ENCODE measurements at regions not wholly inside any gene's neighbourhood (a gene's known extent, or its start where the extent isn't known, plus 50 kb on each side); places are given as distances from the start of the nearest gene placed in this dataset.

DNA sequence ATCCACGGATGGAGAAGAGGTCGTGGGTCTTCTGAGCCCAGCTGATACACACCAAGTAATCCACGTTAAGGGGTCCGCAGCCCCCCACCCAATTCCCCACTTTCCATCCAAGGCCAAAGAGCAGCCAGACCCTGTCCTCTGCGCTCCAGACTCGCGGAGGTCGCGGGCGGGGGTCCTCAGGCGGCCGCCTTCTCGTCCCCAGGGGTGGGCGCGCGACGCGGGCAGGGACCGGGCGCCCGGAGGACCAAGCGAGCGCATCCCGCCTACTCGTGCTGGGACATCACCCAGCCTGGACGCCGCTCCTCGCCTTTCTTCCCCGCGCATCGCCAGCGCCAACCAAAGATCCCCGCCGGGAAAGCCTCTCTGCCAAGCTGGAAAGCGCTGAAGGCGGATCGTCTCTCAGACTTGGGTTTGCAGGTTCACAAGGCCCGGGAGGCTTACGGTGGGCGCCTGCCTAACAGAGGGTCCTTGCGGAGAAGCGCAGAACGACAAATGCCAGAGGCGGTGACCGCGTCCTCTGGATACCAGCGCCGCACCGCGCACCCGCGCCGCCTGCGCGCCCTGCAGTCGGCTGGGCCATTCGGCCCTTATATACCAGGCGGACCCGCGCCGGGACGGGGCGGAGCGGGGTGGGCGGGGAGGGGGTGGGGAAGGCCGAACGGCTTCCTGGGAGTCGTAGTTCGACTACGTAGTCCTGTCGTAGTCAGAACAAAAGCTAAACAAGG is 471.6 kb downstream of the SOX9 start:
- TF ChIP-seq TCF7 (CRISPR knock-in tag; IDR thresholded peaks at IDR 0.05; ENCODE audit: low read depth) (0 out of 2 replicates have a peak, but pooled peaks have one; percentile 21), GABPB1 (CRISPR knock-in tag; IDR thresholded peaks at IDR 0.05) (peak; percentile 76), FOXP1 (CRISPR knock-in tag; IDR thresholded peaks at IDR 0.05; ENCODE audit: borderline replicate concordance) (peak; percentile 72; the same call in 1 of the 2 replicates), NR2C2 (CRISPR knock-in tag; IDR thresholded peaks at IDR 0.05) (no peak), CREB1 (CRISPR knock-in tag; IDR thresholded peaks at IDR 0.05) (no peak)
- TF ChIP-seq, protein P1, sequence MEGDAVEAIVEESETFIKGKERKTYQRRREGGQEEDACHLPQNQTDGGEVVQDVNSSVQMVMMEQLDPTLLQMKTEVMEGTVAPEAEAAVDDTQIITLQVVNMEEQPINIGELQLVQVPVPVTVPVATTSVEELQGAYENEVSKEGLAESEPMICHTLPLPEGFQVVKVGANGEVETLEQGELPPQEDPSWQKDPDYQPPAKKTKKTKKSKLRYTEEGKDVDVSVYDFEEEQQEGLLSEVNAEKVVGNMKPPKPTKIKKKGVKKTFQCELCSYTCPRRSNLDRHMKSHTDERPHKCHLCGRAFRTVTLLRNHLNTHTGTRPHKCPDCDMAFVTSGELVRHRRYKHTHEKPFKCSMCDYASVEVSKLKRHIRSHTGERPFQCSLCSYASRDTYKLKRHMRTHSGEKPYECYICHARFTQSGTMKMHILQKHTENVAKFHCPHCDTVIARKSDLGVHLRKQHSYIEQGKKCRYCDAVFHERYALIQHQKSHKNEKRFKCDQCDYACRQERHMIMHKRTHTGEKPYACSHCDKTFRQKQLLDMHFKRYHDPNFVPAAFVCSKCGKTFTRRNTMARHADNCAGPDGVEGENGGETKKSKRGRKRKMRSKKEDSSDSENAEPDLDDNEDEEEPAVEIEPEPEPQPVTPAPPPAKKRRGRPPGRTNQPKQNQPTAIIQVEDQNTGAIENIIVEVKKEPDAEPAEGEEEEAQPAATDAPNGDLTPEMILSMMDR (IDR thresholded peaks at IDR 0.05), result no peak
- TF ChIP-seq, protein P2, sequence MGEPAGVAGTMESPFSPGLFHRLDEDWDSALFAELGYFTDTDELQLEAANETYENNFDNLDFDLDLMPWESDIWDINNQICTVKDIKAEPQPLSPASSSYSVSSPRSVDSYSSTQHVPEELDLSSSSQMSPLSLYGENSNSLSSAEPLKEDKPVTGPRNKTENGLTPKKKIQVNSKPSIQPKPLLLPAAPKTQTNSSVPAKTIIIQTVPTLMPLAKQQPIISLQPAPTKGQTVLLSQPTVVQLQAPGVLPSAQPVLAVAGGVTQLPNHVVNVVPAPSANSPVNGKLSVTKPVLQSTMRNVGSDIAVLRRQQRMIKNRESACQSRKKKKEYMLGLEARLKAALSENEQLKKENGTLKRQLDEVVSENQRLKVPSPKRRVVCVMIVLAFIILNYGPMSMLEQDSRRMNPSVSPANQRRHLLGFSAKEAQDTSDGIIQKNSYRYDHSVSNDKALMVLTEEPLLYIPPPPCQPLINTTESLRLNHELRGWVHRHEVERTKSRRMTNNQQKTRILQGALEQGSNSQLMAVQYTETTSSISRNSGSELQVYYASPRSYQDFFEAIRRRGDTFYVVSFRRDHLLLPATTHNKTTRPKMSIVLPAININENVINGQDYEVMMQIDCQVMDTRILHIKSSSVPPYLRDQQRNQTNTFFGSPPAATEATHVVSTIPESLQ (CRISPR knock-in tag; IDR thresholded peaks at IDR 0.05), result no peak
- TF ChIP-seq, protein P3, sequence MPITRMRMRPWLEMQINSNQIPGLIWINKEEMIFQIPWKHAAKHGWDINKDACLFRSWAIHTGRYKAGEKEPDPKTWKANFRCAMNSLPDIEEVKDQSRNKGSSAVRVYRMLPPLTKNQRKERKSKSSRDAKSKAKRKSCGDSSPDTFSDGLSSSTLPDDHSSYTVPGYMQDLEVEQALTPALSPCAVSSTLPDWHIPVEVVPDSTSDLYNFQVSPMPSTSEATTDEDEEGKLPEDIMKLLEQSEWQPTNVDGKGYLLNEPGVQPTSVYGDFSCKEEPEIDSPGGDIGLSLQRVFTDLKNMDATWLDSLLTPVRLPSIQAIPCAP (CRISPR knock-in tag; IDR thresholded peaks at IDR 0.05), result no peak
- TF ChIP-seq, protein P4, sequence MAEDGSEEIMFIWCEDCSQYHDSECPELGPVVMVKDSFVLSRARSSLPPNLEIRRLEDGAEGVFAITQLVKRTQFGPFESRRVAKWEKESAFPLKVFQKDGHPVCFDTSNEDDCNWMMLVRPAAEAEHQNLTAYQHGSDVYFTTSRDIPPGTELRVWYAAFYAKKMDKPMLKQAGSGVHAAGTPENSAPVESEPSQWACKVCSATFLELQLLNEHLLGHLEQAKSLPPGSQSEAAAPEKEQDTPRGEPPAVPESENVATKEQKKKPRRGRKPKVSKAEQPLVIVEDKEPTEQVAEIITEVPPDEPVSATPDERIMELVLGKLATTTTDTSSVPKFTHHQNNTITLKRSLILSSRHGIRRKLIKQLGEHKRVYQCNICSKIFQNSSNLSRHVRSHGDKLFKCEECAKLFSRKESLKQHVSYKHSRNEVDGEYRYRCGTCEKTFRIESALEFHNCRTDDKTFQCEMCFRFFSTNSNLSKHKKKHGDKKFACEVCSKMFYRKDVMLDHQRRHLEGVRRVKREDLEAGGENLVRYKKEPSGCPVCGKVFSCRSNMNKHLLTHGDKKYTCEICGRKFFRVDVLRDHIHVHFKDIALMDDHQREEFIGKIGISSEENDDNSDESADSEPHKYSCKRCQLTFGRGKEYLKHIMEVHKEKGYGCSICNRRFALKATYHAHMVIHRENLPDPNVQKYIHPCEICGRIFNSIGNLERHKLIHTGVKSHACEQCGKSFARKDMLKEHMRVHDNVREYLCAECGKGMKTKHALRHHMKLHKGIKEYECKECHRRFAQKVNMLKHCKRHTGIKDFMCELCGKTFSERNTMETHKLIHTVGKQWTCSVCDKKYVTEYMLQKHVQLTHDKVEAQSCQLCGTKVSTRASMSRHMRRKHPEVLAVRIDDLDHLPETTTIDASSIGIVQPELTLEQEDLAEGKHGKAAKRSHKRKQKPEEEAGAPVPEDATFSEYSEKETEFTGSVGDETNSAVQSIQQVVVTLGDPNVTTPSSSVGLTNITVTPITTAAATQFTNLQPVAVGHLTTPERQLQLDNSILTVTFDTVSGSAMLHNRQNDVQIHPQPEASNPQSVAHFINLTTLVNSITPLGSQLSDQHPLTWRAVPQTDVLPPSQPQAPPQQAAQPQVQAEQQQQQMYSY (CRISPR knock-in tag; IDR thresholded peaks at IDR 0.05), result no peak
- TF ChIP-seq, protein P5, sequence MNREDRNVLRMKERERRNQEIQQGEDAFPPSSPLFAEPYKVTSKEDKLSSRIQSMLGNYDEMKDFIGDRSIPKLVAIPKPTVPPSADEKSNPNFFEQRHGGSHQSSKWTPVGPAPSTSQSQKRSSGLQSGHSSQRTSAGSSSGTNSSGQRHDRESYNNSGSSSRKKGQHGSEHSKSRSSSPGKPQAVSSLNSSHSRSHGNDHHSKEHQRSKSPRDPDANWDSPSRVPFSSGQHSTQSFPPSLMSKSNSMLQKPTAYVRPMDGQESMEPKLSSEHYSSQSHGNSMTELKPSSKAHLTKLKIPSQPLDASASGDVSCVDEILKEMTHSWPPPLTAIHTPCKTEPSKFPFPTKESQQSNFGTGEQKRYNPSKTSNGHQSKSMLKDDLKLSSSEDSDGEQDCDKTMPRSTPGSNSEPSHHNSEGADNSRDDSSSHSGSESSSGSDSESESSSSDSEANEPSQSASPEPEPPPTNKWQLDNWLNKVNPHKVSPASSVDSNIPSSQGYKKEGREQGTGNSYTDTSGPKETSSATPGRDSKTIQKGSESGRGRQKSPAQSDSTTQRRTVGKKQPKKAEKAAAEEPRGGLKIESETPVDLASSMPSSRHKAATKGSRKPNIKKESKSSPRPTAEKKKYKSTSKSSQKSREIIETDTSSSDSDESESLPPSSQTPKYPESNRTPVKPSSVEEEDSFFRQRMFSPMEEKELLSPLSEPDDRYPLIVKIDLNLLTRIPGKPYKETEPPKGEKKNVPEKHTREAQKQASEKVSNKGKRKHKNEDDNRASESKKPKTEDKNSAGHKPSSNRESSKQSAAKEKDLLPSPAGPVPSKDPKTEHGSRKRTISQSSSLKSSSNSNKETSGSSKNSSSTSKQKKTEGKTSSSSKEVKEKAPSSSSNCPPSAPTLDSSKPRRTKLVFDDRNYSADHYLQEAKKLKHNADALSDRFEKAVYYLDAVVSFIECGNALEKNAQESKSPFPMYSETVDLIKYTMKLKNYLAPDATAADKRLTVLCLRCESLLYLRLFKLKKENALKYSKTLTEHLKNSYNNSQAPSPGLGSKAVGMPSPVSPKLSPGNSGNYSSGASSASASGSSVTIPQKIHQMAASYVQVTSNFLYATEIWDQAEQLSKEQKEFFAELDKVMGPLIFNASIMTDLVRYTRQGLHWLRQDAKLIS (CRISPR knock-in tag; IDR thresholded peaks at IDR 0.05; ENCODE audit: borderline replicate concordance), result no peak
- TF ChIP-seq, protein P6, sequence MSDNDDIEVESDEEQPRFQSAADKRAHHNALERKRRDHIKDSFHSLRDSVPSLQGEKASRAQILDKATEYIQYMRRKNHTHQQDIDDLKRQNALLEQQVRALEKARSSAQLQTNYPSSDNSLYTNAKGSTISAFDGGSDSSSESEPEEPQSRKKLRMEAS (CRISPR knock-in tag; IDR thresholded peaks at IDR 0.05), result 0 out of 2 replicates have a peak, but pooled peaks have one; percentile 31

Measured in WTC11 (cell line).